HepG2 (cell line): ENCODE measurements at regions not wholly inside any gene's neighbourhood (a gene's known extent, or its start where the extent isn't known, plus 50 kb on each side); places are given as distances from the start of the nearest gene placed in this dataset.

Source experiments
- ATAC-seq: fragments of 200-7000 bp; cut with Tn5 transposase; 3 replicates; pipeline ENCODE4 v1.9.1; 2020; ENCODE audit warnings: mild to moderate bottlenecking, moderate library complexity
- BruUV-seq: library from RNA; stranded (reverse); fragments of 400-500 nt; replicated peaks from 2 replicates; lab custom pipeline; 2021; lab: Mats Ljungman, UMichigan
- CTCF ChIA-PET: fragments of 300-600 bp; formaldehyde crosslinking; extraction: SDS; loops from one replicate; lab custom pipeline; 2021; ENCODE audit warnings: low total read pairs, inconsistent platforms, low intra/inter-chr PET ratio; lab: Yijun Ruan, JAX
- POLR2A ChIA-PET: fragments of 350-600 bp; sonication (Branson Sonifier 250); formaldehyde crosslinking; loops from one replicate; lab custom pipeline; 2020; ENCODE audit warnings: antibody characterized with exemption, inconsistent platforms; lab: Yijun Ruan, JAX
- DNase-seq: peaks from one replicate; pipeline ENCODE4 v3.0.0-alpha.2; 2015; ENCODE audit warnings: low spot score
- FAIRE-seq: peaks from 3 replicates; lab custom pipeline; 2011; peaks lifted over from hg19 to GRCh38; lab: Jason Lieb, UNC
- H2AFZ ChIP-seq: one replicate; pipeline ENCODE4 v1.6.1; 2011; ENCODE audit warnings: low read length, inconsistent platforms
- H3K27ac ChIP-seq: fragments of 300-600 bp; 3 replicates; pipeline ENCODE4 v1.8.0; 2011; ENCODE audit warnings: mixed run types, mild to moderate bottlenecking, mixed read lengths, low read length, inconsistent platforms; ENCODE audit not compliant: insufficient read depth; ENCODE audit errors: extremely low read length
- H3K27me3 ChIP-seq, 2 experiments: fragments of 200-600 bp in 1 of 2; 2 replicates in 1 of 2; 3 replicates in 1 of 2; pipeline versions ENCODE4 v1.6.0 to v1.8.0; 2011; ENCODE audit warnings: low read length in 2 of 2, mild to moderate bottlenecking in 2 of 2, moderate library complexity in 2 of 2, inconsistent platforms in 1 of 2; ENCODE audit not compliant: insufficient read depth in 2 of 2, control insufficient read depth in 1 of 2
- H3K36me3 ChIP-seq, 2 experiments: fragments of 200-600 bp in 1 of 2; replicated peaks in 1 of 2; 2 replicates in 1 of 2; 3 replicates in 1 of 2; pipeline versions ENCODE4 v1.5.1 to v1.8.0; 2011; ENCODE audit warnings: low read length in 2 of 2, inconsistent platforms in 1 of 2; ENCODE audit not compliant: insufficient read depth in 2 of 2, control insufficient read depth in 1 of 2
- H3K4me1 ChIP-seq: 2 replicates; pipeline ENCODE4 v1.5.1; 2012; ENCODE audit warnings: low read length, inconsistent platforms; ENCODE audit not compliant: insufficient read depth
- H3K4me2 ChIP-seq: 2 replicates; pipeline ENCODE4 v1.6.0; 2011; ENCODE audit warnings: low read depth, low read length, inconsistent platforms
- H3K4me3 ChIP-seq, 3 experiments: fragments of 200-600 bp in 1 of 3; sonication (generic), shearing (Covaris generic) in 1 of 3; replicated peaks in 1 of 3; 2 replicates each; pipeline ENCODE4 v1.5.1; 2011 to 2016; ENCODE audit warnings: low read length in 3 of 3, inconsistent platforms in 2 of 3, low read depth in 2 of 3, mild to moderate bottlenecking in 2 of 3, control low read depth in 1 of 3, mixed read lengths in 1 of 3; ENCODE audit not compliant: insufficient read depth in 1 of 3
- H3K79me2 ChIP-seq: one replicate; pipeline ENCODE4 v1.6.1; 2011; ENCODE audit warnings: low read length, inconsistent platforms; ENCODE audit not compliant: insufficient read depth
- H3K9ac ChIP-seq: 2 replicates; pipeline ENCODE4 v1.6.0; 2011; ENCODE audit warnings: mild to moderate bottlenecking, low read depth, low read length, inconsistent platforms; ENCODE audit not compliant: insufficient read depth
- H3K9me3 ChIP-seq: 2 replicates; pipeline ENCODE4 v1.5.1; 2012; ENCODE audit warnings: mild to moderate bottlenecking, low read length
- H4K20me1 ChIP-seq: 2 replicates; pipeline ENCODE4 v1.6.0; 2011; ENCODE audit warnings: inconsistent platforms, mild to moderate bottlenecking, low read length, moderate library complexity; ENCODE audit not compliant: insufficient read depth
- ARNTL ChIP-seq: sonication (generic); formaldehyde crosslinking; IDR thresholded peaks from 2 replicates; pipeline ENCODE4 v1.4.0; 2020; ENCODE audit warnings: mild to moderate bottlenecking, missing genetic modification reagents
- GTF3A ChIP-seq: sonication (generic); formaldehyde crosslinking; conservative IDR thresholded peaks from 2 replicates; pipeline ENCODE4 v1.4.0; 2020; ENCODE audit warnings: mild to moderate bottlenecking, missing genetic modification reagents
- HDAC1 ChIP-seq: sonication (generic); formaldehyde crosslinking; IDR thresholded peaks from 2 replicates; pipeline ENCODE4 v1.5.1; 2020; ENCODE audit warnings: mild to moderate bottlenecking, missing genetic modification reagents
- HMG20B ChIP-seq: conservative IDR thresholded peaks from 2 replicates; pipeline ENCODE4 v1.6.1; 2016; ENCODE audit warnings: missing genetic modification reagents, missing compliant biosample characterization
- MXD4 ChIP-seq: IDR thresholded peaks from 2 replicates; pipeline ENCODE4 v1.6.1; 2016; ENCODE audit warnings: mild to moderate bottlenecking, missing biosample characterization, missing genetic modification reagents
- PHF8 ChIP-seq: sonication (generic); formaldehyde crosslinking; IDR thresholded peaks from 2 replicates; pipeline ENCODE4 v1.5.0; 2020; ENCODE audit warnings: missing genetic modification reagents
- RARA ChIP-seq: IDR thresholded peaks from 2 replicates; pipeline ENCODE4 v1.6.1; 2016; ENCODE audit warnings: missing genetic modification reagents, missing compliant biosample characterization
- SP5 ChIP-seq: IDR thresholded peaks from 2 replicates; pipeline ENCODE4 v1.6.1; 2016; ENCODE audit warnings: low read depth, borderline replicate concordance
- TSC22D2 ChIP-seq: sonication (generic); formaldehyde crosslinking; IDR thresholded peaks from 2 replicates; pipeline ENCODE4 v1.5.1; 2020; ENCODE audit warnings: missing genetic modification reagents, mild to moderate bottlenecking, borderline replicate concordance
- ZNF3 ChIP-seq: IDR thresholded peaks from 2 replicates; pipeline ENCODE4 v1.7.0; 2017; ENCODE audit warnings: inconsistent platforms
- ZNF337 ChIP-seq: sonication (generic); formaldehyde crosslinking; IDR thresholded peaks from 2 replicates; pipeline ENCODE4 v1.5.1; 2020; ENCODE audit warnings: missing genetic modification reagents, low read depth, mild to moderate bottlenecking, borderline replicate concordance
- WGBS: methylation state at CpG from one replicate; pipeline ENCODE4 v1.1.6; 2017; ENCODE audit warnings: low lambda C conversion rate; 5-methylcytosine and 5-hydroxymethylcytosine counted together
- in situ Hi-C: cut with HindIII; loops from 2 replicates; pipeline ENCODE4 v1.10.0; 2017; ENCODE audit warnings: low pct_unique_long_range_greater_than_20kb; ENCODE audit not compliant: extremely low pct_ligation_motif_present
- intact Hi-C: fragments of 100-400 bp; cut with micrococcal nuclease; formaldehyde crosslinking; loops from one replicate; pipeline ENCODE4 v1.10.0; 2022; ENCODE audit not compliant: unreplicated experiment
- TF ChIP-seq, protein P1 (sequence below): sonication (generic); formaldehyde crosslinking; IDR thresholded peaks from 2 replicates; pipeline ENCODE4 v1.5.0; 2020; ENCODE audit warnings: missing genetic modification reagents
- TF ChIP-seq, protein P2 (sequence below): IDR thresholded peaks from 2 replicates; pipeline ENCODE4 v1.6.1; 2016; ENCODE audit warnings: control low read depth

DNA sequence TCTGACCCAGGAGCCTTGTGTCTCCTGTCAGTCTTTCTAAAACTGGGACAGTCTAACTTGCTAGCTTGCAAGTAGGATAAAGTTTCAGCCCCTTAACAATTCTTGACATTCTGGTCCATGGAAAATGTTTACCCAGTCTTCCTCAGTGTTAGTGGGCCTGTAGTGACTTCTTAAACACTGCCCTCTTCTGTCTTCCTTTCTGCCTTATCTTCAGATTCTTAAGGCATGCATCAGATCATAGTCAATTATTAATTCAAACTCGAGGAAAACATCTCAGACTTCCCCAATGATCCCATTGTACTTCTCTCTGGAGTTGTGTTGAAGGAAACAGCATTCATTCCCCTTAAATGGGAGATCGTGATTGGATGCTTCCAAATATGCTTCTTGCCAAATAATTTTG is 1199.8 kb downstream of the DTWD2 start:
- 0% methylated on average over 2 of the region's 2 CpGs for WGBS
- DNase-seq = no peak
- Histone ChIP-seq H3K9ac (no peak overlapping the region), H2AFZ (no peak overlapping the region), H3K79me2 (no peaks in the 10 kb centered on the region), H3K27ac (no peak overlapping the region), H3K4me3 (no peak overlapping the region), H3K4me2 (no peak overlapping the region), H3K27me3 (no peaks in the 10 kb centered on the region; a peak in 1 of 5 replicates), H3K4me1 (no peaks in the 10 kb centered on the region), H3K36me3 (no peaks in the 10 kb centered on the region), H3K9me3 (no peaks in the 10 kb centered on the region), H4K20me1 (no peaks in the 10 kb centered on the region)
- intact Hi-C loops (no loop called here), in situ Hi-C loops (no loop called here)
- TF ChIP-seq HMG20B (CRISPR knock-in tag) (no peak), PHF8 (CRISPR knock-in tag) (no peak), GTF3A (CRISPR knock-in tag) (no peak), HDAC1 (CRISPR knock-in tag) (no peak), MXD4 (CRISPR knock-in tag) (no peak), ZNF337 (CRISPR knock-in tag) (no peak), ARNTL (no peak), SP5 (CRISPR knock-in tag) (no peak), TSC22D2 (CRISPR knock-in tag) (no peak), ZNF3 (CRISPR knock-in tag) (no peak), RARA (no peak)
- TF ChIP-seq, protein P1, sequence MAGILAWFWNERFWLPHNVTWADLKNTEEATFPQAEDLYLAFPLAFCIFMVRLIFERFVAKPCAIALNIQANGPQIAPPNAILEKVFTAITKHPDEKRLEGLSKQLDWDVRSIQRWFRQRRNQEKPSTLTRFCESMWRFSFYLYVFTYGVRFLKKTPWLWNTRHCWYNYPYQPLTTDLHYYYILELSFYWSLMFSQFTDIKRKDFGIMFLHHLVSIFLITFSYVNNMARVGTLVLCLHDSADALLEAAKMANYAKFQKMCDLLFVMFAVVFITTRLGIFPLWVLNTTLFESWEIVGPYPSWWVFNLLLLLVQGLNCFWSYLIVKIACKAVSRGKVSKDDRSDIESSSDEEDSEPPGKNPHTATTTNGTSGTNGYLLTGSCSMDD = no peak
- TF ChIP-seq, protein P2, sequence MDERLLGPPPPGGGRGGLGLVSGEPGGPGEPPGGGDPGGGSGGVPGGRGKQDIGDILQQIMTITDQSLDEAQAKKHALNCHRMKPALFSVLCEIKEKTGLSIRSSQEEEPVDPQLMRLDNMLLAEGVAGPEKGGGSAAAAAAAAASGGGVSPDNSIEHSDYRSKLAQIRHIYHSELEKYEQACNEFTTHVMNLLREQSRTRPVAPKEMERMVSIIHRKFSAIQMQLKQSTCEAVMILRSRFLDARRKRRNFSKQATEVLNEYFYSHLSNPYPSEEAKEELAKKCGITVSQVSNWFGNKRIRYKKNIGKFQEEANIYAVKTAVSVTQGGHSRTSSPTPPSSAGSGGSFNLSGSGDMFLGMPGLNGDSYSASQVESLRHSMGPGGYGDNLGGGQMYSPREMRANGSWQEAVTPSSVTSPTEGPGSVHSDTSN = no peak
- no peak for ATAC-seq
- CTCF ChIA-PET = no interaction called here
- BruUV-seq = no TSS peak
- POLR2A ChIA-PET = no interaction called here
- no peak for FAIRE-seq
